ENCODE measurements at regions not wholly inside any gene's neighbourhood (a gene's known extent, or its start where the extent isn't known, plus 50 kb on each side); places are given as distances from the start of the nearest gene placed in this dataset.

DNA sequence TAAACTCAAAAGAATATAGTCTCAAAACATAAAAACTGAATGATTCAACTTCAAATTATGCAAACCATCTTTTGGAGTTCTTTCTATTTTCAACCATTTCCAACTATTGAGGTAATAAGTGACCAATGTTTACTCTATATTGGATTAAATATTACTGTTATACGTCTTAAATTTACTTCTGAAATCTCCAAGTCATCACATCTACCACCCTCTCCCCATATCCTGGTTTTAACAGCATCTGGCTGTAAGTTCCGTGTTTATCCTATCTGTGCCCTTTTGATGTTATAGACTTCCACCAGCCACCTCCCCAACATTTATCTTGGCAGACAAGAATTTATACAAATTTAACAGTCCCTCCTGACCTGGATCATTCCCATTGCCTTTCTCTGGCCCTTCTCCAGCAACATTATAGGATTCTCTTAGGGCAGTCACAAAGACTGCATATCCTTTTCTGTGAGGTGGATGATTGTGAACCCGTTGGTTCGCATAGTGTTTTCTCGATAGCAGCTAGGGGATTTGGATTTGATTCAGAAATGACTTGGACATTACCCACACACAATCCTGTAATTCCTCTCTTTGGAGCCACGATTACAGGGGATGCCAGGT is 313.4 kb upstream of the FMN2 start:
- TF ChIP-seq RAD21 (IDR thresholded peaks at IDR 0.05 in 1 of 2, conservative IDR thresholded peaks at IDR 0.05 in 1 of 2; ENCODE audit: low read depth in 2 of 2, low read length in 2 of 2) (no peak), CTCF (IDR thresholded peaks at IDR 0.05; ENCODE audit: control extremely low read depth in 1 of 3, insufficient read depth in 1 of 3, low read depth in 1 of 3, low read length in 3 of 3) (no peak), JUN (IDR thresholded peaks at IDR 0.05; ENCODE audit: low read depth, low read length) (no peak), EZH2 (IDR thresholded peaks at IDR 0.05; ENCODE audit: low read depth, low read length, severe bottlenecking) (no peak), NRF1 (IDR thresholded peaks at IDR 0.05; ENCODE audit: low read depth, low read length) (no peak), ATF2 (IDR thresholded peaks at IDR 0.05; ENCODE audit: low read length) (no peak), POLR2A (IDR thresholded peaks at IDR 0.05; ENCODE audit: control extremely low read depth in 1 of 2, low read depth in 2 of 2, low read length in 2 of 2) (no peak), TCF12 (IDR thresholded peaks at IDR 0.05; ENCODE audit: low read depth, low read length) (no peak), SIN3A (conservative IDR thresholded peaks at IDR 0.05 in 1 of 2, IDR thresholded peaks at IDR 0.05 in 1 of 2; ENCODE audit: low read depth in 1 of 2, low read length in 2 of 2) (no peak), MAX (IDR thresholded peaks at IDR 0.05) (no peak), RNF2 (IDR thresholded peaks at IDR 0.05; ENCODE audit: borderline replicate concordance, low read depth, low read length, missing control alignments, poor library complexity, severe bottlenecking) (no peak), SP1 (IDR thresholded peaks at IDR 0.05; ENCODE audit: low read depth, low read length) (no peak), POLR2AphosphoS5 (IDR thresholded peaks at IDR 0.05; ENCODE audit: low read depth, low read length) (no peak)

All from H1 (cell line).